Esophagus muscularis mucosa (tissue), 3 donors: ENCODE measurements at regions not wholly inside any gene's neighbourhood (a gene's known extent, or its start where the extent isn't known, plus 50 kb on each side); places are given as distances from the start of the nearest gene placed in this dataset.

Source experiments
- POLR2A ChIP-seq: fragments of 450-650 bp; IDR thresholded peaks from one replicate; pipeline ENCODE4 v1.6.1; 2017; ENCODE audit warnings: antibody characterized with exemption, moderate library complexity, mild to moderate bottlenecking, low read depth
- POLR2AphosphoS5 ChIP-seq, 2 donors: sonication (generic); formaldehyde crosslinking; IDR thresholded peaks; one replicate each; pipeline ENCODE4 v1.6.1; 2017; ENCODE audit warnings: antibody characterized with exemption in 2 of 2
- TF ChIP-seq, protein P1 (sequence below), 3 experiments: fragments of 200-600 bp in 2 of 3; fragments of 450-650 bp in 1 of 3; sonication (generic) in 2 of 3; IDR thresholded peaks; one replicate each; pipeline ENCODE4 v1.5.1; 2017 to 2019; ENCODE audit warnings: antibody characterized with exemption in 3 of 3, mild to moderate bottlenecking in 2 of 3, moderate library complexity in 1 of 3

DNA sequence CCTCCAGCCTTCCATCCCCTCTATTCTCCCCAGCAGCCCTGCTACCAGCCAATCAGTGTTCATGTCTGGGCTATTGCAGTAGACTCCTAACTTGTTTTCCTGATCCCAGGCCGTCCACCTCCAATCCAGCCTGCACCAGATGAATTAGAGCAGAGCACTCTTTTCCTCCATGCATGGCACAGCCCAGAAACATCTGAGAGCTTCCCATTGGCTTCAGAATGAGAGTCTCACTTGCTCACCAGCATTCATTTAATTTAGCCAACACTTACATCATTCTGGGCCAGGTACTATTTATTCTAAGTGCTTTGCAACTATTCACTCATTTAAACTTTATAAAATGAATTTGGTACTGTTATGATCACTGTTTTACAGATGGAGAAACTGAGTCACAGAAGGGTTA is 51.4 kb upstream of the DUSP5 start:
- TF ChIP-seq, protein P1, sequence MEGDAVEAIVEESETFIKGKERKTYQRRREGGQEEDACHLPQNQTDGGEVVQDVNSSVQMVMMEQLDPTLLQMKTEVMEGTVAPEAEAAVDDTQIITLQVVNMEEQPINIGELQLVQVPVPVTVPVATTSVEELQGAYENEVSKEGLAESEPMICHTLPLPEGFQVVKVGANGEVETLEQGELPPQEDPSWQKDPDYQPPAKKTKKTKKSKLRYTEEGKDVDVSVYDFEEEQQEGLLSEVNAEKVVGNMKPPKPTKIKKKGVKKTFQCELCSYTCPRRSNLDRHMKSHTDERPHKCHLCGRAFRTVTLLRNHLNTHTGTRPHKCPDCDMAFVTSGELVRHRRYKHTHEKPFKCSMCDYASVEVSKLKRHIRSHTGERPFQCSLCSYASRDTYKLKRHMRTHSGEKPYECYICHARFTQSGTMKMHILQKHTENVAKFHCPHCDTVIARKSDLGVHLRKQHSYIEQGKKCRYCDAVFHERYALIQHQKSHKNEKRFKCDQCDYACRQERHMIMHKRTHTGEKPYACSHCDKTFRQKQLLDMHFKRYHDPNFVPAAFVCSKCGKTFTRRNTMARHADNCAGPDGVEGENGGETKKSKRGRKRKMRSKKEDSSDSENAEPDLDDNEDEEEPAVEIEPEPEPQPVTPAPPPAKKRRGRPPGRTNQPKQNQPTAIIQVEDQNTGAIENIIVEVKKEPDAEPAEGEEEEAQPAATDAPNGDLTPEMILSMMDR (IDR thresholded peaks at IDR 0.05): no peak
- TF ChIP-seq POLR2A (no peak), POLR2AphosphoS5 (IDR thresholded peaks at IDR 0.05) (no peak)
